AG10803 (cell line): ENCODE measurements at regions not wholly inside any gene's neighbourhood (a gene's known extent, or its start where the extent isn't known, plus 50 kb on each side); places are given as distances from the start of the nearest gene placed in this dataset.

Experiments used
- DNase-seq: peaks from one replicate; pipeline ENCODE4 v3.0.0; 2010; ENCODE audit warnings: low read depth
- H3K4me3 ChIP-seq: 2 replicates; pipeline ENCODE4 v1.5.1; 2011; ENCODE audit warnings: mild to moderate bottlenecking, low read length, control low read depth
- CTCF ChIP-seq: conservative IDR thresholded peaks from 2 replicates; pipeline ENCODE4 v1.5.1; 2011; ENCODE audit warnings: mild to moderate bottlenecking, low read length, control low read depth, inconsistent platforms

- no peak for DNase-seq
- no peak overlapping the region for H3K4me3 ChIP-seq
- TF ChIP-seq CTCF, result no peak
These were observed 391.6 kb upstream of the ASIC2 start for GRCh38 chr17:33684735-33685134.

DNA sequence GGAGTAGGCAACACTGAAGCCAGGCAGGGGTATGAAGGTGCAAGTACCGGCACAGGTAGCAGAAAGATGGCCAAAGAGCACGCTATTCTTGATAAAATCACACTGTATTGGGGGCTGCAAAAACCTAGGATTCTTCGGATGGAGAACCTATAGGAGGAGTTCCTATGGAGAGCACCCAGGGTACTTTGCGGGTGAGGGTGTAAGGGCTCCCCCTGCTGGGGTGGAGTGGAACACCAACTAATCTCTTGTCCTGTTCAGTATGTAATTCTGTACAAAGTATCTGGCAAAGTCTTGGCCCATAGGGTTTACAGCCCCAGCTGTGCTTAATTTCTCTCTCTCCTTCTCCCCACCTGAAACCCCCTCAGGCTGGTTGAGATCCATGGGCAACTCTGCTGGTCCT is 393.1 kb upstream of the ASIC2 start:
- no peak for DNase-seq
- no peak overlapping the region for H3K4me3 ChIP-seq
- peak; percentile 39 for TF ChIP-seq CTCF

GRCh38 chr17:33687831-33688230 is 394.7 kb upstream of the ASIC2 start:
- no peak overlapping the region for H3K4me3 ChIP-seq
- no peak for TF ChIP-seq CTCF
- DNase-seq, result no peak

DNA sequence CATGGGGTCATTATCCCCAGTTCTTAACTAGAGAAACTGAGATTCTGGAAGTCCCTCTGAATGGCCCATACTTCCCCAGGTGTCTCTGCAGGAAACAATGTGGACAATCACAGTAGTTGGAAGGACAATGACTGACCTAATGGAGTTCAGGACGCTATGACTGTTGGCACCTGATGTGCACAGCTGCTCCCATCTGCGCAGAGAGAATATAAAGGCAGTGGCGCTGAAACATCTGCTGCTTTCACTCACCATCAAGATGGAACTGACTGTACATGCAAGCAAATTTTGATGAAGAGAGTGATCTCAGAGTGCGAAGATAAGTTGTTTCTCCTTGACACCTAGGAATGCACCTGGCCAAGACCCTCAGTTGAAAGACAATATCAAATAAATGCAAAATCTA is 395.7 kb upstream of the ASIC2 start:
- no peak for TF ChIP-seq CTCF
- no peak for DNase-seq

DNA sequence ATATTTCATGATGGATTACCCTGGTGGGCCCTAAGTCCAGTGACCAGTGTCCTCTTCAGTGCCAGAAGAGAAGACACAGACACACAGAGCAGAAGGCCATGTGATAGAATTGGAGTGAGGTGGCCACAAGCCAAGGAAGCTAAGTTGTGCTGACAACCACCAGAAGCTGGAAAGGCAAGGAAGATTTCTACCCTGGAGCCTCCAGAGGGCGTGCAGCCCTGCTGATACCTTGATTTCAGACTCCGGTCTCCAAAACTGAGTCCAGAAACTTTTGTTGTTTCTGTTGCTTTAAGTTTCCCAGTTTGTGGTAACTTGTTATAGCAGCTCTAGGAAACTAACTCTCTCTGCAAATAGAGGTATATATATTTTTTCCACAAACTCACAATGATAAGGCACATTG is 396.6 kb upstream of the ASIC2 start:
- DNase-seq, result no peak
- H3K4me3 ChIP-seq, result no peak overlapping the region
- peak; percentile 21 for TF ChIP-seq CTCF

More for the DNA sequence above, 395.7 kb upstream of the ASIC2 start:
- no peak overlapping the region for H3K4me3 ChIP-seq

GRCh38 chr17:33695431-33695830 is 402.3 kb upstream of the ASIC2 start:
- H3K4me3 ChIP-seq, result no peak overlapping the region
- no peak for DNase-seq
- TF ChIP-seq CTCF, result no peak

- no peak for TF ChIP-seq CTCF
- no peak overlapping the region for H3K4me3 ChIP-seq
- DNase-seq, result no peak
These were observed 403.0 kb upstream of the ASIC2 start for GRCh38 chr17:33696102-33696501.
